OCI-LY7 (cell line): ENCODE measurements at regions not wholly inside any gene's neighbourhood (a gene's known extent, or its start where the extent isn't known, plus 50 kb on each side); places are given as distances from the start of the nearest gene placed in this dataset.

Experiments
- BruUV-seq: library from RNA; stranded (reverse); fragments of 400-500 nt; replicated peaks from 2 replicates; lab custom pipeline; 2021; lab: Mats Ljungman, UMichigan
- CTCF ChIA-PET: fragments of 300-600 bp; sonication (Branson Sonifier 250); formaldehyde crosslinking; loops from one replicate; lab custom pipeline; 2022; ENCODE audit warnings: antibody characterized with exemption; ENCODE audit not compliant: unreplicated experiment; lab: Charles Lee
- POLR2A ChIA-PET: fragments of 300-600 bp; sonication (Branson Sonifier 250); formaldehyde crosslinking; loops from one replicate; lab custom pipeline; 2022; ENCODE audit warnings: antibody characterized with exemption; lab: Charles Lee
- DNase-seq: peaks from one replicate; pipeline ENCODE4 v3.0.0-alpha.2; 2015; ENCODE audit warnings: low spot score
- H2AFZ ChIP-seq: fragments of 200-600 bp; sonication (generic), shearing (Covaris generic); 2 replicates; pipeline ENCODE4 v1.6.1; 2014; ENCODE audit warnings: mild to moderate bottlenecking, antibody characterized with exemption, low read length, moderate library complexity
- H3K27ac ChIP-seq: fragments of 200-600 bp; sonication (generic); 2 replicates; pipeline ENCODE4 v1.5.1; 2014; ENCODE audit warnings: mixed run types, low read depth, mild to moderate bottlenecking, moderate library complexity, low read length, inconsistent platforms; ENCODE audit not compliant: poor library complexity, severe bottlenecking
- H3K36me3 ChIP-seq: fragments of 200-600 bp; sonication (generic); 2 replicates; pipeline ENCODE4 v1.6.1; 2014; ENCODE audit warnings: mild to moderate bottlenecking, antibody characterized with exemption, low read length, moderate library complexity, mixed read lengths; ENCODE audit not compliant: insufficient read depth
- H3K4me1 ChIP-seq: fragments of 200-600 bp; sonication (generic); 2 replicates; pipeline ENCODE4 v1.5.1; 2014; ENCODE audit warnings: mild to moderate bottlenecking, low read length; ENCODE audit not compliant: insufficient read depth, poor library complexity, severe bottlenecking
- H3K4me2 ChIP-seq: fragments of 200-600 bp; sonication (generic); 2 replicates; pipeline ENCODE4 v1.6.1; 2014; ENCODE audit warnings: mild to moderate bottlenecking, low read length
- H3K4me3 ChIP-seq: fragments of 200-600 bp; sonication (generic); 2 replicates; pipeline ENCODE4 v1.5.1; 2014; ENCODE audit warnings: mild to moderate bottlenecking, low read depth, low read length; ENCODE audit not compliant: poor library complexity, severe bottlenecking
- H3K79me2 ChIP-seq: fragments of 200-600 bp; sonication (generic); 2 replicates; pipeline ENCODE4 v1.6.1; 2016; ENCODE audit warnings: low read depth, mild to moderate bottlenecking, low read length, moderate library complexity, mixed read lengths; ENCODE audit not compliant: insufficient read depth
- H3K9me2 ChIP-seq: fragments of 200-600 bp; sonication (generic); 2 replicates; pipeline ENCODE4 v1.6.1; 2016; ENCODE audit warnings: mild to moderate bottlenecking, low read length, mixed read lengths; ENCODE audit not compliant: insufficient read depth
- H3K9me3 ChIP-seq: fragments of 200-600 bp; sonication (generic); 2 replicates; pipeline ENCODE4 v1.6.1; 2014; ENCODE audit warnings: mild to moderate bottlenecking, mixed run types, low read length, mixed read lengths
- H4K20me1 ChIP-seq: fragments of 200-600 bp; sonication (generic); 2 replicates; pipeline ENCODE4 v1.6.1; 2014; ENCODE audit warnings: mild to moderate bottlenecking, antibody characterized with exemption, low read length, moderate library complexity, mixed read lengths; ENCODE audit not compliant: insufficient read depth
- CTCF ChIP-seq: fragments of 200-600 bp; sonication (generic); conservative IDR thresholded peaks from 2 replicates; pipeline ENCODE4 v1.5.1; 2014; ENCODE audit warnings: mild to moderate bottlenecking, antibody characterized with exemption, low read length, moderate library complexity, mixed read lengths
- EZH2phosphoT487 ChIP-seq: fragments of 200-600 bp; sonication (generic); IDR thresholded peaks from 2 replicates; pipeline ENCODE4 v1.6.1; 2018; ENCODE audit warnings: low read depth, borderline replicate concordance, mild to moderate bottlenecking, mixed run types, antibody characterized with exemption, low read length, moderate library complexity, mixed read lengths
- intact Hi-C: fragments of 100-400 bp; cut with micrococcal nuclease; formaldehyde crosslinking; loops from one replicate; pipeline ENCODE4 v1.10.0; 2022; ENCODE audit not compliant: unreplicated experiment

DNA sequence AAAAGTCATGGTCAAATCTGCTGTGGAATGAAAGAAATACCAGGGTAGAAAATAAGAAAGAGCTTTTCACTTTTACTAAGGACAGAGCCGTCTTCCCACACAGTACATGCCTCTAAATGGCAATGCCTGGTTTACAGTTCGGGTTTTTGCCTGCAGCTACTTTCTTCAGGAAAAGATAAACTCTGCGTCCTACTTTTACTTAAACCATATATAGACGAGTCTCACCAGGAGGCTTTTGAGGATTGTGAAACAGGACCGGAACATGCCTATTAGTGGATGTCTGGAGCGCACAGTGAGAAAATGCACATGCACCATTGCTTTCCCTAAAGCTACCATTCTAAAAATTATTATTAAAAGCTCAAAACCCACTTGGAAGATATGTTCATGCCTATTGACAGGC lies 70.5 kb downstream of the KLF6 start:
- H3K4me1 ChIP-seq: no peaks in the 10 kb centered on the region
- H2AFZ ChIP-seq: no peak overlapping the region
- no peak overlapping the region for H3K4me2 ChIP-seq
- H3K9me2 ChIP-seq: no peaks in the 10 kb centered on the region
- ChIA-PET CTCF (no interaction called here), POLR2A (interaction anchor here (0.5 to 1.8 kb wide), 3 partner anchors 9 to 87 kb away, joined by 3 to 5 read pairs (median 3); no protein-coding TSS in a partner anchor)
- H3K27ac ChIP-seq: no peak overlapping the region
- no peak overlapping the region for H3K4me3 ChIP-seq
- no peaks in the 10 kb centered on the region for H3K79me2 ChIP-seq
- H4K20me1 ChIP-seq: no peaks in the 10 kb centered on the region
- no TSS peak for BruUV-seq
- intact Hi-C loops: no loop called here
- TF ChIP-seq EZH2phosphoT487: no peak
- no peak for TF ChIP-seq CTCF
- no peaks in the 10 kb centered on the region for H3K36me3 ChIP-seq
- no peak for DNase-seq
- H3K9me3 ChIP-seq: no peaks in the 10 kb centered on the region

GRCh38 chr10:3712707-3713106 lies 72.3 kb downstream of the KLF6 start:
- H4K20me1 ChIP-seq: no peaks in the 10 kb centered on the region
- ChIA-PET CTCF (no interaction called here), POLR2A (no interaction called here)
- H3K9me3 ChIP-seq: no peaks in the 10 kb centered on the region
- BruUV-seq: no TSS peak
- no peak overlapping the region for H3K27ac ChIP-seq
- no peaks in the 10 kb centered on the region for H3K4me1 ChIP-seq
- no peaks in the 10 kb centered on the region for H3K9me2 ChIP-seq
- no peak for TF ChIP-seq EZH2phosphoT487
- no peak for TF ChIP-seq CTCF
- no peak overlapping the region for H2AFZ ChIP-seq
- no peak overlapping the region for H3K4me3 ChIP-seq
- no peak overlapping the region for H3K4me2 ChIP-seq
- H3K79me2 ChIP-seq: no peaks in the 10 kb centered on the region
- no peaks in the 10 kb centered on the region for H3K36me3 ChIP-seq
- DNase-seq: no peak
- intact Hi-C loops: no loop called here

GRCh38 chr10:3711918-3712317 lies 73.1 kb downstream of the KLF6 start:
- H3K9me2 ChIP-seq: no peaks in the 10 kb centered on the region
- H3K4me2 ChIP-seq: no peak overlapping the region
- intact Hi-C loops: no loop called here
- no TSS peak for BruUV-seq
- H3K36me3 ChIP-seq: no peaks in the 10 kb centered on the region
- ChIA-PET POLR2A (no interaction called here), CTCF (no interaction called here)
- no peak overlapping the region for H2AFZ ChIP-seq
- no peaks in the 10 kb centered on the region for H3K9me3 ChIP-seq
- no peaks in the 10 kb centered on the region for H3K79me2 ChIP-seq
- DNase-seq: no peak
- no peaks in the 10 kb centered on the region for H4K20me1 ChIP-seq
- no peaks in the 10 kb centered on the region for H3K4me1 ChIP-seq
- TF ChIP-seq CTCF (no peak), EZH2phosphoT487 (no peak)
- no peak overlapping the region for H3K4me3 ChIP-seq
- H3K27ac ChIP-seq: no peak overlapping the region
